SH-SY5Y (cell line): ENCODE measurements at regions not wholly inside any gene's neighbourhood (a gene's known extent, or its start where the extent isn't known, plus 50 kb on each side); places are given as distances from the start of the nearest gene placed in this dataset.

Source experiments
- GATA2 ChIP-seq: IDR thresholded peaks from 2 replicates; pipeline ENCODE4 v1.6.1; 2011; ENCODE audit warnings: mild to moderate bottlenecking, low read depth, low read length
- GATA3 ChIP-seq: IDR thresholded peaks from 2 replicates; pipeline ENCODE4 v1.6.1; 2011; ENCODE audit warnings: low read depth, mild to moderate bottlenecking, low read length, moderate library complexity

DNA sequence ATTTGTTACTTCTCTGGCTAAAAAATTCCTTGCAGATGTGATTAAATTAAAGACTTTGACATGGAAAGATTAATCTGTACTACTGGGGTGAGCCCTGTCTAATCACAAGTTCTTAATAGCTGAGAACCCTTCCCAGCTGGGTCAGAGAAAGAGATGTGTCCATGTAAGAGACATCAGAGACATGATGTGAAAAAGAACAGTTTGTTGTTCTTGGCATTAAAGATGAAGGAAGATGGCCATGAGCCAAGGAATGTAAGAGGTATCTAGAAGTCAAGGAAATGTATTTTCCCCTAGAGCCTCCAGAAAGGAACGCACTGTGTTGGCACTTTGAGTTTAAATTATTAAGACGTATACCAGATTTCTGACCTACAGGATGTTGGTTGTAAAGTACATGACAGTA, 1271.5 kb upstream of the PRMT6 start:
- no peak for TF ChIP-seq GATA3
- no peak for TF ChIP-seq GATA2

DNA sequence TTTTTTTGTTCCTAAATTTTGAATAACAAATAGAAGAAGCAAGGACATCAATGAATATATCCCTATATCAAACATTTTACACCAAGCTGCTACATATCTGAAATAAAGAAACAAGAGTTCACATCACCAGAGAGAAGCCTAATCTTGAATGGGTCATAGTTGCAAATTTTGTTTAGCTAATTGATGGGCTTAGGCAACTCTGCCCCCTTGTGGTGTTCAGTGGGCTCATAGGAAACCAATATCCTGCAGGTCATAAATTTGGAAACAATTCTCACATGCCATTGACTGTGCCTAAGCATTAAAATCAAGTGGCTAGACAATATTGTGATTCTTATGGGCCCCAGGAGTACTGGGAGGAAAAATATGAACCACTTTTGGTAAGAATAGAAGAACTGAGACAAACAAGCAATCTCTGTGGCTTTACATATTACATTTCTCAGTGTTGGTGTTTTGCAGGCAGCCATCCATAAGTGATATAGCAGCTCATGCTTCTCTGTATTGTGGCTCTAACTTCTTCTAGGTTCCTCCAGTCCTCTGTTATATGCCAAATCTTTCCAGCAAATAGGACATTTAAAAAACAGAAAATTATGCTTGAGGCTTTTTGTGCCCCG, 1262.8 kb upstream of the PRMT6 start:
- TF ChIP-seq GATA3: no peak

DNA sequence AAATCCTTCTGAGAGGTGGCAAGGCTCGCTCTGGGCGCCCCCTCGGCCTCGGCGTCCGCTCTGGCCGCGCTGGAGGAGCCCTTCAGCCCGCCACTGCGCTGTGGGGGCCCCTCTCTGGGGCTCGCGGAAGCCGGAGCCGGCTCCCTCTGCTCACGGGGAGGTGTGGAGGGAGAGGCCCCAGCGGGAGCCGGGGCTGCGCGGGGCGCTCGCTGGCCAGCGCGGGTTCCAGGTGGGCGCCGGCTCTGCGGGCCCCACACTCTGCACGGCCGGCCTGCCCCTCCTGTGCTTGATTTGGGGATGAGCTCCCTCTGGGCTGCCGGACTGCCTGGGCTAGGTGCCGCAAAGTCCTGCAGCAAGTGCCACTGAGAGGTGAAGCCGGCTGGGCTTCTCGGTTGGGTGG, 1260.7 kb upstream of the PRMT6 start:
- no peak for TF ChIP-seq GATA3

DNA sequence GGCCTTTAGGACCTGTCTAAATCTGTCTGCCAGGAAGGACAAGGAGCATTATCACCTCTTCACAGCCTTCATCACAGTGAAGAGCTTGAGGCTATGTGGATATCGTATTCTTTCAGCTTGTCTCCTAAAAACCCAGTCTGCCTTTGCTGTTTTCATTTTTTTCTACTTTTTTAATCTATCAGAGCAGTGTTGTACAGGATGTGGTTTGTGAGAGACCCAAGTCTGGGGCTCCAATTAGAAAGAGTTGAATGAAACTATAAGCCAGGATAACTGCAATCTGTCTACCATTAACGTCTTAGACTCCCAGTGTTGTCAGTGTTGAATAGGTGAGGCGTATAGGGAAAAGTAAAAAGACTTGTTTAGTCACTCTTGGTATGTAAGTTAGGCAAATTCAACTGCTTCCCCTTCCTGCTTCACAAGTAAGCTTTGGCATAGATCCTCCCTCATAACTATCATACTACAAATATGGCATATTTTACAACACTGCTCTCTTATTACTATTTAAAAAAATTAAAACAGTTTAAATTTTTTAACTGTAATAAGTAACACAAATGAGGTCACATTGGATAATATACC, 1225.8 kb upstream of the PRMT6 start:
- TF ChIP-seq GATA3 (no peak), GATA2 (no peak)

DNA sequence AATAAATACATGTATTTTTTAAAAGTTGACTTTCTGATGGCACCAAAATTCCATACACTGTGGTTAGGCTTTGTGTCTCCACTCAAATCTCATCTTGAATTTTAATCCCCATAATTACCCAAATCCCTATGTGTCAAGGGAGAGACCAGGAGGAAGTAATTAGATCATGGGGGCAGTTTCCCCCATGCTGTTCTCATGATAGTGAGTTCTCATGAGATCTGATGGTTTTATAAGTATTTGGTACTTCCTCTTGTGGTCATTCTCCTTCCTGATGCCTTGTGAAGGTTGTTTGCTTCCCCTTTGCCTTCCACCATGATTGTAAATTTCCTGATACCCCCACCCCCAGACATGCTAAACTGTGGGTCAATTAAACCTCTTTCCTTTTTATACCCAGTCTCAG, 1218.4 kb upstream of the PRMT6 start:
- TF ChIP-seq GATA2: no peak
- no peak for TF ChIP-seq GATA3

DNA sequence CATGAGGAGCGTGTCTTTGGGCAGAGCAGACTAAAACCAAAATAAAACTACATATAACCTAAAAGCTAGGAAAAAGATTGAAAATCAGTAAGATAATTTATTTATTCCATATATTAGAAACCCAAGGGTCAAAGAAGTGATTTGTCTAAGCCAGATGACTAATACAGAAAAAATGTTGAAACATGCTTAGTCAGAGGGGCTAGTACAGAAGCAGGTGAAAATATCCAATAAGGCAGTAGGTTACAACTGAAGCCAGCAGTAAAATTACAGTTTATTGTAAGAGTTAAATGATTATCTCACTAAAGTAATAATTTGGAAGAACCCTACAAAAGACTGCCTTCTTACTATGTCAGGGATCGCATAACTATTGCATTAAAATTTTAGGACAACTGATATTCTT, 1190.9 kb upstream of the PRMT6 start:
- TF ChIP-seq GATA3 (no peak), GATA2 (no peak)

DNA sequence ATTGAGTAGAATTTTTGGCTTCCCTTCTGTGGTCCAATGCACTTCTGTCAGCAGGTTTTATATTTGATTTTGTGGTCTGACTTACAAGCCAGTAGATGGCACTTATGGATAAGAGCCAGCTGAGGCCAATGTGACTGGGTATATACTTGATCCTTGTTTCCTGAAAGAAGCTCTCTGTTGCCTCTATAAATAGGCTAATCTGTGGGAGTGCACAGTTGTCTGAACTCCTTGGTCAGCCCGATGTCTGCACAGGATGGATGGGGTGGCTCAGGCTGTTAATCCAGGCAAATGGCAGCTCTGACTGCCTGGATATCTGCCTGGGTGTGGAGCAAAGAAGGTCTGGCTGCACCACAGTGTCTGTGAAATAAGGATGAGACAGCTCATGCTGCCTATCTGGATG, 1183.7 kb upstream of the PRMT6 start:
- TF ChIP-seq GATA3 (no peak), GATA2 (no peak)

DNA sequence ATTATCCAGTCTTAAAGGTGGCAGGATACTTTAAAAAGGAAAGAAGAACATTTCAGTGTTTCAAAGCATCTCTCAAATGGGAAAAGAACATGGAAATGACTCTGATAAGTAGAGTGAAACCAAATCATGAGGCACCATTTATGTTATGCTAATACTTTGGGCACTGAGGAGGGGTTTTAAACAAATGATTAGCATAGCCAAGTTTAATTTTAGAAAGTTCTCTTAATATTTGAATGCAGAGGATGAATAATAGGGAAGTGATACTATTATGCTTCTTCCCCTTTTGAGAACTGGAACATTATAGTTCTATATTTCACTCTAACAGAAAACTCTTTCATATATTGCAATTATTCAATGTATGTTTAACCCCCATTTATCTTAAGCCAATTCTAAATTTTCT, 1181.9 kb upstream of the PRMT6 start:
- TF ChIP-seq GATA3 (no peak), GATA2 (no peak)

DNA sequence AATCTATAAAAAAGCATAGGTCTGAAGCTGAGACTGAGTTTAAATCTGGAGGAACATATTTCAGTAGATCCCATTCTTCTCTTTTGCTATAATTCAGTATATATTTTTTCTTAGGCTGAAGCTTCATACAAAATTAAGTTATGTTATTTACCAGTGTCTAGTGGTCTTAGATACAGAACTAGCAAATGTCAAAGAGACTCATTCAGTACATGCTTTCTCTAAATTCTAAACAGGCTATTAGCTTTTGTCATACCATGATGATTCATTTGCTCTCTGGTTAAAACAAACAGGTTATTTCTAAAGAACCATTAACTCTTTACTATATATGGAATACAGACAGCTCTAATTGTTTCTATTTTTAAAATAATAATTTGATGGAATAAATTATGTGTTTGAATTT, 1170.2 kb upstream of the PRMT6 start:
- TF ChIP-seq GATA3 (no peak), GATA2 (no peak)

DNA sequence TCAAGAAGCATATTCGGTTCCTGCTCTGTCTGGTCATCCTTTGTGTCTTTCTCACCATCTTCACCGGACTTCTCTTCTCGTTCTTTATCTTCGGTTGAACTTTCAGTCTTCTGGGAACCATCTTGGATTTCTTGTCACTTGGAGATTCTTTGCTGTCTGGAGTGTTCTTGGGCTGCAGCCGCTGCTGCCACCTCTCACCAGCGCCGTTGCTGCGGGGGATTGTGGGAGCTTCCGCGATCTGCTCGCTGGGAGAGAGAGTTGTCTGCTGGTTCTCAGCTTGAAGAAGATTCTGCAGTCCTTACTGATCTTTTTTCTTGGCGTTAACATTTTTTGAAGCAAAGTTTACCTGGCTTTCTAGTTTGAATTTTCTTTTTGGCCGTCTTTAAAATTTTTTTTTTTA, 1165.2 kb upstream of the PRMT6 start:
- no peak for TF ChIP-seq GATA2
- TF ChIP-seq GATA3: no peak

DNA sequence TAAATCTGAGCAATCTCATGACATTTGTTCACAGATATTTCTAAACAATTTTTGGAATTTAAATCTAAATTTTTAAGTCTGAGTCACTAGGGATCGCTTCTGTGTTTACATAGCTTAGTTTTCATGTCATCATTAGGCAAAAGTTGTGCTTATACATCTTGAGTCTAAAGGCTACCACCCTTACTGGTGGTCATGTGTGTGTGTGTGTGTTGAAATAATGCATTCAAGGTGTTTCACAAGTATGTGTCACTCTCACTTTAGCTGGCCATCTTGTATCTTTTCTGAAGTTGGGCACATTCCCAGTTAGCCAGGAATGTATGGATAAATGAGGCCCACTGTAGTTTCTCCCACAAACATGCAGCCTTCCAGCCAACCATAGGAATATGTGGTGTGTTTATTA, 1162.5 kb upstream of the PRMT6 start:
- TF ChIP-seq GATA3: no peak
- no peak for TF ChIP-seq GATA2

DNA sequence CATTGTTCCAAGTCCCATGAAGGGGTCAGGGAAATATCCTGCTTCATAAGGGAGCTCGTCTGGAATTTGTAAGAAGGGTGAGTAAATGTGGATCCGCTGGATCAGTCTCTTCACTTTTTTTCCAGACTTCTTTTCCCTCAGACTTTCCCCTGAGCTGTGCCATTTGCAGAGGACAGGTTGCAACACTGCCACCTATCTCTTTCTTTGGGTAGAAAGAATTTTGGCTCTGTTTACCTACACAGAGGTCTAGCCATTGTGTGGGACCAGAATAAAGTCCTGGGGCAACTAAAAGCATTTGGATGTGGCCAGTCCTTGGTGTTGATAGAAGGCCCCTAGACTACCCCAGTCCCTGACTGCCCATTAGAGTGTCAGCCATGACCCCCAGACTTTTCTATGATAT, 1146.7 kb upstream of the PRMT6 start:
- TF ChIP-seq GATA2: no peak
- TF ChIP-seq GATA3: no peak

DNA sequence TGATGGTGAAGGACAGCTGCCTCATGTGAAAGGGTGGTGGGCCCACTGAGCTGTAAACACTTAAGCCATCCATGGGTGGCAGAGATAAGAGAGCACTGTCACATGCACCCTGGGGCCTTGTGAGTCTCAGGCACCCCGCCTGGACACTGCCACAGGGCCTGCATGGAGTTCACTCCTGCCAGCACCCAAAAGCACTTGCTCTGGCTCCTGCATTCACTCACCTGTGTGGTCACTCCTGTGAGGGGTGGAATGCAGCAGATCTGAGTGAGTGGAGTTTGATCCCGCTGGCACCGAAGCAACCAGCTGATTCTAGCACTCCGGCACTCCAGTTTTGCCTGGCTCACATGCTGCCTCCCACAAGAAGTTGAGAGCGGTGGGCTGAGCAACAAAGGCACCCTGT, 1142.1 kb upstream of the PRMT6 start:
- TF ChIP-seq GATA3: no peak
- TF ChIP-seq GATA2: no peak

DNA sequence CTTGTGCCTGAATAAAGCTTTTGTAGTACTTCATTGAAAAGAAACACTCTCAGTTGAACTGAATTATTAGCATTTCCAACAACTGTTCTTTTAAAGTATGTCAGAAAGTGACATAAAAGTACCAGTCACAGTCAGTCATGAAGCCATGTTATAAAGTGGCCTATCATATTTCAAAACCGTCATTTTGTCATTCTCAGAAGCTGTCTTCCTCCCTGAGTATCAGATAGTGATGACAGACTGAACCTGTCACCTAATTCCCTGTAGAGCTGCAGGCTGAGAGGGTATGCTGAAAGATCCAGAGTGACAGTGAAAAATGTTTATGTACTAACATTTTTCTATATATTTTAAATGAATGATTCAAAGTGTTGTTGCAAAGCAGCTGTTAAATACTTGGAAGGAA, 1121.7 kb upstream of the PRMT6 start:
- TF ChIP-seq GATA2 (no peak), GATA3 (no peak)

DNA sequence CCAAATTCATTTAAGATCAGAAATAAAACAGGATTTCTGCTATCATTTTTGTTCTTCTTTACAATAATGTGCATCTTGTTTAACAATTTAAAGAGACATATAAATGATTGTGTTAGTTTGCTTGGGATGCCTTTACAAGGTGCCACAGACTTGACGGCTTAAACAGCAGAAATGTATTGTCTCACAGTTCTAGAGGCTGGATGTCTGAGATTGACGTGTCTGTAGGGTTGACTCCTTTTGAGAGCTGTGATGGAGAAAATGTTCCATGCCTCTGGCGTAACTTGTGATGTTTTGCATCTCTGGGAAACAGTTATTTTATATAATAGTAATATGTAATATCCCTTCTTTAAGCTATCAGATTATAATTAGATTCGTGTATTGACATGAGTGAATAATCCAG, 1091.6 kb upstream of the PRMT6 start:
- no peak for TF ChIP-seq GATA2
- no peak for TF ChIP-seq GATA3

DNA sequence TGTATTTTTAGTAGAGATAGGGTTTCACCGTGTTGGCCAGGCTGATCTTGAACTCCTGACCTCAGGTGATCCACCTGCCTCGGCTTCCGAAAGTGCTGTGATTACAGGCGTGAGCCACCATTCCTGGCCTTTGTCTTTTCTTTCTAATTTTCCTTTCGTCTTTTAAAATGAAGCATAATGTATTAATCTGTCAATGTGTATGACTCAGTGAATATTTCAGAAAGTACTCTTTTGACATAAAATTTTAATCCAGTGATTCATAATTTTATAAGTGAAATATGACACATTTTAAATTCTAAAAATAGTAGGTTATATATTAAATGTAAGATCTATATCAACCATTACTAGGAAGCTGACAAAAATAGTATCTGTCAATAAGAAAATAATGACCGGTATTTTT, 1059.0 kb upstream of the PRMT6 start:
- TF ChIP-seq GATA3 (no peak), GATA2 (no peak)
